GM18868 (cell line): ENCODE measurements at regions not wholly inside any gene's neighbourhood (a gene's known extent, or its start where the extent isn't known, plus 50 kb on each side); places are given as distances from the start of the nearest gene placed in this dataset.
A peak's percentile ranks its signal among the peaks of the same experiment; 100 is the strongest.

Experiments
- ATAC-seq: cut with Tn5 transposase; IDR thresholded peaks from one replicate; pipeline ENCODE4 v1.9.1; 2021; ENCODE audit warnings: mild to moderate bottlenecking, moderate library complexity; ENCODE audit not compliant: unreplicated experiment

DNA sequence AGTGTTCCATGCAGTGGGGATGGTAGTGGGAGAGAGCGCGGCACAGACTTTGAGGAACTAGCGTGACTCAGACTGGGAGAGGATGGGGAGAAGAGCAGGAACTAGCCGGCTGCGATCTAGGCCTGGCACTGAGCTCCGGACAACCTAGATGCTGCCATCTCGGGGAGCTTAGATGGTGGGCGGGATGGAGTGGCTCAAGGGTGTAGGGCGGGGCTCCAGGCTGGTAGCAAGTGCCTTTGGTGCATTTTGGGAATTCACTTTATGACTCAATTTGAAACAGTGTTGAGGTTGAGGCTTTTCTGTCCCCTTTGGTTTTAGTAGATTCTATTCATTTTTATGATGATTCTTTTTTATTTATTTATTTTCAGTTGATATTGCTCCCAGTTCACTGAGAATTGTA is 185.3 kb upstream of the GPR26 start:
- no peak for ATAC-seq

- no peak for ATAC-seq
Observed at GRCh38 chr10:123484722-123485121, 181.4 kb upstream of the GPR26 start.

DNA sequence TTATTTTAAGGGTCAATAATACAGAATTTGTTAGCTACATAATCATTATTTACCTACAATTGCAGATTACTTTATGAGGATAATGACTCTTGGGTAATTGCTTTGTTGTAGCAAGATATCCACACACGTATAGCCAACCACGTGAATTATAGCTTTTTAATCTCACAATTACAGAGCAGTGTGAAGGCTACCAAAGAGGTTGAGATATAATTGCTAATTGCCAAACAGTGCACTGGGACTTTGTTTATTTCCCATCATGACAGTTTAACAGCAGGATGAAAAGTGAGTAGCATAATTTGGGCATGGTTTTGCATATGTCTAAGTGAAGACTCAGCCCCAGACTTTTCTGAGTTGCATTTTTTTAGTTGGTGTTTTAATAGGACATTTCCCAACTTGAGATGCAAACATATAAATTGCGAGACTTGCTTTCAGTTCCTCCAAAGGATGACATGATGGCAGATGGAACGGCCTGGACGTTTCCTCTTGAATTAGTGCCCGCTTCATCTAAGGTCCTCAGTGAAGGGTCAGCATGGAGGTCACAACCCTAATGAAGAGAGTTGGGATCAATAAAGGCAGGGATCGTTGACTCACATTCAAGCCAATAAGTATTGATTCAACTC is 180.7 kb upstream of the GPR26 start:
- no peak for ATAC-seq

GRCh38 chr10:123488436-123488835 is 177.7 kb upstream of the GPR26 start:
- no peak for ATAC-seq

- ATAC-seq, result no peak
Observed at GRCh38 chr10:123491364-123491763, 174.8 kb upstream of the GPR26 start.

- no peak for ATAC-seq
Observed at GRCh38 chr10:123492016-123492415, 174.1 kb upstream of the GPR26 start.

GRCh38 chr10:123494301-123494808 is 171.8 kb upstream of the GPR26 start:
- ATAC-seq, result no peak

GRCh38 chr10:123496375-123496774 is 169.8 kb upstream of the GPR26 start:
- ATAC-seq, result no peak

DNA sequence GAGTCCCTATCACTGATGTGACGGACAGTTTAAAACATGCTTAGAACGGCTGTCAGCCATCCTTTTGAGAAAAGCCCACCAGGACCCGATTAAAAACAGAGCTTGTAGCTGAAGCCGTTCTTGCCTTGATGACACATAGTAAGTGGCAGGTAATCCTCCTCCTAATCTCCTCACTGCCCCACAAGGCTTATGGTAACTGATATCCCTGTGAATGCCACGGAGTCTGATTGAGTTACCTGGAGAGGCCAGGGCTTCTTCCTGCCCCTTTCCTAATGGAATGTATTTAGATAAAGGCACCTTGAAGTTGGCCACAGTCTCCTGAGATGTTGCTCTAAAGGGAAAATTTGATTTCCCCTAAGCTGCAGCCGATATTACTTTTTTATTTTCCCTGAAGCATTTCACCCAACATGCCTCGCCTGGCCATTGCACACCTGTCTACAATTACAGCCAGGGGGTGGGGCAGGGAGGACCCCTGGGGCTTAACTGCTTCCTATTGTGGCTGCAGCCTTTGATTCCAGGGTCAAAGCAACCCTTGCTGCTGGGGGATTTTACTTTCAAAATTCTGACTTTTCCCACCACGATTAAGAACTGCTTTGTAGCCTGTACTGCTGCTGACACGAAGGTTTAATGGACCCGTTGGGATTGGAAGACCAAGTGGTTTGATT is 169.0 kb upstream of the GPR26 start:
- ATAC-seq, result no peak

DNA sequence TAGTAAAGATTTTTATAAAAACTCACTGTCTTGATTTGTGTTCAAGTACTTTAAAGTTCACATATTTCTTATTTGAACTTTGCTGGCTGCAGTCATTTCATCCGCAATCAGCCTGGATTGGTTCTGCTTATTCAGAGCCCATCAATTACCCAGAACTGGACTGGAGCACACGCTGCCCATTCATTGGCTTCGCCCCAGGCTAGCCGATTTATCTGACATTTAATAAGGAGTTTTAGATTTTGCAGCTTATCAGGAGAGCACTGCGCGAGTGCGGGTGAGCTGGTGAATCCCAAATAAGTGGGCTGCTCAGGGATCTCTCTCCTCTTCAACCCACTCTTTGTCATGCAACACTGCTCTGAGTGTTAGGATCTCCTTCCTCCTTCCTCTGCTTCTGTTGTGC is 166.0 kb upstream of the GPR26 start:
- ATAC-seq, result no peak

DNA sequence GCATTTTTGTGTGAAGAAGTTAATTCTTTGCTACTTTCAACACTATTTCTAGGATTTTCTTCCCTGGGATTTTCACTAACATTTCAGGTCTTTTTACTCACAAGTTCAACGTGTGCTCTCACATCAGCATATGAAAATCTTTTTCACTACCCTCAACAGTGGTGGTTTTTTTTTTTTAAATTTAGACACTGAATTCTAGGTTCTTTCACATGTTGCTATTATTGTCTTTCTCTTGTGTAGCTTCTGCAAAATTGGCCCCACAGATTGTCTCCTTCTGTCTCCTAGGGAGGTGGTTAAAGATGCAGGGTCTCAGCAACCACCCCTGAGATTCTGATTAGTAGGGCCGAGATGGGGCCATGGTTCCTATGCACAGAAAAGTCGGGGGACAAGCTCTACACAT is 165.0 kb upstream of the GPR26 start:
- no peak for ATAC-seq

DNA sequence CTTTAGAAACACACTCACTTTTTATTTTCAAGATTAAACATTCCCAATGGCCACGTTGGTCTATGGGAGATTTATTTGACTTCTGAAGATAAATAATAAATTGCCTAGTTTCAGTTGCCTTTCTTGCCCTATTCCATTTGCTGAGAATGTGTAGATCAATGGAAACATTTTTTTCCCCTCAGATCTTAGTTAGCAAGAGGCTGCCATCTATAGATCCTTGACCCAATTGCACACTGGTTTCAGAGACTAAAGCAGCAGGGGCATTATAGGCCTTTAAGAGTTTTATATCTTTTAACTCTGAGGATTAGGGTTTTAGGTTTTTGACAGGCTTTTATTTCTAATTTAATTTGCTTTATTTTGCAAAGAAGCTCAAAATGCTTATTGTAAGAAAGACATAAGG is 163.2 kb upstream of the GPR26 start:
- no peak for ATAC-seq

- ATAC-seq, result no peak
Observed at GRCh38 chr10:123506455-123506854, 159.7 kb upstream of the GPR26 start.

DNA sequence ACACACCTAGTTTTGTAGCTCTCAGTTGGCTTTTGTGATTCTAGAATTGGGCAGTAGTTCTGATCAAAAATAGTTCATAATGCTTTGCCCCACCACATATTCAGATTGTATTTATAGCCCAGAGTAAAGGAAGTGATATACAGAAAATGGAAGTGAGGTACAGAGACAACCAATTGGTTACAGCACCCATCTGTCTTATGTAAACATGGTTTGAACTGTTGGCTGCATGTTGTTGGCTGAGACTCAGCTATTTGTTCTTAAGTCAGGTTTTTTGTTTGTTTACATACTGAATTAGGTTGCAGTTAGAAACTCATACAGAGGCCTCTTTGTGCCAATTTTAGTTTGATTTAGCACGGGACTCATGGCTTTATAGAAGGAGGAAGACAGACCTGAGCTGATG is 158.9 kb upstream of the GPR26 start:
- ATAC-seq, result peak; percentile 53

GRCh38 chr10:123509338-123509737 is 156.8 kb upstream of the GPR26 start:
- no peak for ATAC-seq

GRCh38 chr10:123512901-123513775 is 153.0 kb upstream of the GPR26 start:
- ATAC-seq, result no peak

DNA sequence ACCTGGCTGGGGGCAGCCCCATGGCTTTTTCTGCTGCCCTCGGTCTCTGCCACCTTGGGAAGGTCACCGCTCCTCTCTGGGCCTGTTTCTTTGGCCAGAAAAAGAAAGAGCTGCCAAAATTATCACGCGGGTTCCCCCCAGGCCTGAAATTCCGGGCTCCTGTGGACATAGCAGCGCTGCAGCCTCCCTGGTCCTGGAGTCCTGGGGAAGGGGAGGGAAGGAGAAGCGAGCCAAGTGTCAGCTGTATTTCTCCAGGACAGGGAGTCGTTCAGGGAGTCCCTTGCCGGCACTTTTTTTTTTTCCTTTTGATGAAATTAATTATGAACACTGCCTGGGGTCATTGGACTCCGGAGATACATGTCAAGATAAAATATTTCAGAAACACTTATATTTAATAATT is 152.3 kb upstream of the GPR26 start:
- ATAC-seq, result no peak

DNA sequence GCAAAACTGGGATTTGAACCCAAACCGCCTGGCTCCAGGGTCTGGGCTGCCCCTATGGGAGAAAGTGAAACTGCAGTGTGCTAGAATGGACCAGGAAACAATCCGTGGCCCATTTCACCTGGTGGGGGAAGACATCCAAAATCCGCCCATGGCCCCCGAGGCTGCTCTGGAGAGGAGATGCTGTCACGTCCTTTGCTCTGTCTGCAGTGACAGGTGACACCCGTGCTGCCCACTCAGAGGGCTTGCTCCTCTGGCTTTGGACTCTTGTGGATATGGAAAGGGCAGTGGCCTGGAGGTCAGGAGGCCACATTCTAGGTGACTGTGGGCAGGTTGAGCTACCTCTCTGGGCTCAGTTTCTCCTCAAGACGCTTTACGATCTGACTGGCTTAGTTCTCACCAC is 151.2 kb upstream of the GPR26 start:
- ATAC-seq, result no peak

DNA sequence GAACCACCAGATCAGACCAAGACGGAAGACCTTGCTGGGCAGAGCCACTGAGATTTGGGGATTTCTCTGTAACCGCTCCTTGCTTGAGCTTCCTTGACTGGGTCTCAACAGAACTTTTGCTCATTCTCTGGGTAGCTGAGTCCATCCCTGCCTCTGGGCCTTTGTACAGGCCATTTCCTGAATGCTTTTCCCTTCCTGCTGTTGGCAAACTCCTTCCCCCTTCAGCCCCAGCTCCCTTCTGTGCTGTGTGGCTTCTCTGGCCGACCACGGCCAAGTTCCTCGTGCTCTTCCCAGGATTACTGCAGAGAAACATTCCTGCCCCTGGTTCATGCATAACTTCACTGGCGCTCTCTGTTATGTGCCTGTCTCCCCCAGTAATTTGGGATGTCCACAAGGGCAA is 150.5 kb upstream of the GPR26 start:
- ATAC-seq, result no peak

GRCh38 chr10:123516291-123516690 is 149.9 kb upstream of the GPR26 start:
- no peak for ATAC-seq

DNA sequence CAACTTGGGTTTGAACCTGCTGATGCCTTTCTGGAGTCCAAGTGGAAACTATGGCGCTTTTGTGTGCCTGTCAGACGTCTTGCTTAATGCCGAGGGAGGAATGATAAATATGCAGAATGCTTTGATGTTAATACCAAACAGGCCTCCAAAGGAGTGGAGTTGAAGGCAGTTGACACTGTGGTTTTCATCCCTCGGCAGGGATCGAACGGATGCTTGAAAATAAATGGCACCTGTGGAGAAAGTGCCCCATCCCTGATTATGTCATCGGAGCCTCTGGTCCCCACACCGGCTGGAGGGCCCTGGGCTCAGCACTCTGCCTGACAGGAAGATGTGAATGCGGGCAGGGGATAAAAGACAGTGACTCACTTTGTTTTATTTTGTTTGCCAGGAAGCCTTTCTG is 148.7 kb upstream of the GPR26 start:
- no peak for ATAC-seq

- ATAC-seq, result no peak
Observed at GRCh38 chr10:123517901-123518300, 148.3 kb upstream of the GPR26 start.
